Spinal cord (tissue), 9 donors: ENCODE measurements at regions not wholly inside any gene's neighbourhood (a gene's known extent, or its start where the extent isn't known, plus 50 kb on each side); places are given as distances from the start of the nearest gene placed in this dataset.

Source experiments
- DNase-seq, 6 donors: peaks; one replicate each; pipeline versions ENCODE4 v3.0.0 to v3.0.0-alpha.2; 2013 to 2015; ENCODE audit warnings: low spot score in 6 of 6, low read depth in 4 of 6
- H3K27ac ChIP-seq: one replicate; pipeline ENCODE4 v1.5.1; 2013; ENCODE audit warnings: low read depth, low read length, control low read depth
- H3K27me3 ChIP-seq: one replicate; pipeline ENCODE4 v1.6.1; 2013; ENCODE audit warnings: low read length; ENCODE audit not compliant: control insufficient read depth, insufficient read depth
- H3K36me3 ChIP-seq: one replicate; pipeline ENCODE4 v1.6.1; 2013; ENCODE audit warnings: low read length; ENCODE audit not compliant: control insufficient read depth, insufficient read depth
- H3K4me1 ChIP-seq: one replicate; pipeline ENCODE4 v1.6.1; 2013; ENCODE audit warnings: low read length; ENCODE audit not compliant: control insufficient read depth, insufficient read depth
- H3K4me3 ChIP-seq: one replicate; pipeline ENCODE4 v1.5.1; 2013; ENCODE audit warnings: low read depth, low read length, control low read depth
- H3K9me3 ChIP-seq: one replicate; pipeline ENCODE4 v1.6.1; 2013; ENCODE audit warnings: low read length; ENCODE audit not compliant: control insufficient read depth, insufficient read depth
- WGBS: methylation state at CpG from one replicate; pipeline ENCODE4 v1.1.5; 2013; ENCODE audit warnings: missing lambda C conversion rate; ENCODE audit not compliant: insufficient coverage; 5-methylcytosine and 5-hydroxymethylcytosine counted together
- donor health status: healthy.

DNA sequence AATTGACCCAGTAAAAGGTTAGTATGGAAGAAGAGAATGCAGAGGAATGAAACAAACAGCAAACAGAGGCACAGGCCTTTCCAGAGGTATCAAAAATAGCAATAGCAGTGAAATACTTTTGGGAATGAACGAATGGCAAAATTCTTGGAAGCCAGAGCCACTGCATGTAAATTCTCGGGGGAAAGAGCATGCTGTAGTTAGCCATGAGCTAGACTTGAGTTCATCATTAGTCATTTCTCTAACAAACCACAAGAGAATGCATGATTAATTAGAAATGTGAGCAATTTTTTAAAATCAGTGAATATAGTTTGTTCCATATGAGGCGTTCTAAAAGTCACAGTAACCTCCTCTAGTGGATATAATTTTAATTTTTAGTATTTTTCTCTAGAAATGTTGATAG lies 170.3 kb upstream of the PRR16 start:
- no peaks in the 10 kb centered on the region for H3K36me3 ChIP-seq
- H3K9me3 ChIP-seq = no peaks in the 10 kb centered on the region
- H3K4me1 ChIP-seq = no peaks in the 10 kb centered on the region
- H3K27me3 ChIP-seq = no peaks in the 10 kb centered on the region
- DNase-seq = no peak
- no CpG with 5 or more reads among the region's 3 CpGs for WGBS
- no peak overlapping the region for H3K27ac ChIP-seq
- no peak overlapping the region for H3K4me3 ChIP-seq

GRCh38 chr5:120297616-120298015 lies 166.5 kb upstream of the PRR16 start:
- no peak overlapping the region for H3K27ac ChIP-seq
- no peaks in the 10 kb centered on the region for H3K9me3 ChIP-seq
- DNase-seq = no peak
- H3K4me1 ChIP-seq = no peaks in the 10 kb centered on the region
- no peaks in the 10 kb centered on the region for H3K36me3 ChIP-seq
- H3K27me3 ChIP-seq = no peaks in the 10 kb centered on the region
- WGBS = no CpG with 5 or more reads among the region's 1 CpG
- H3K4me3 ChIP-seq = no peak overlapping the region

DNA sequence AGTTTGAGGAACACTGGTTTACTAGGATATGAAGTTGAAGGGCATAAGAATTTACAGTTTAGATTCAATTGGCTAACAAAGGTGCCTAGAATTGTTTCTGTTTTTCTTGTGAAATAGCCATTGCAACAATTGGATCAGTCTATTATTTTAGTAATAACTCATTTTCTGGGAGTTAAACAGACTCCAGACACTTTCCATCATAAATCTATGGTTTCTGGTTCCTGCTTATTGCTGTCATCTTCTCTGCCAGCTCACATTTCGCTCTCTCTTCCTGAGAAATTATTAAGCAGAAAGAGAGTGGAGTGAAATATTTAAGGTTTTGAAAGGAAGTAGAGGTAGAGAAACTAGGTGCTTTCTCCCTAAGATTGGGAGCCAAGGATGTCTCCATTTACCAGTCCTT lies 165.1 kb upstream of the PRR16 start:
- Histone ChIP-seq H3K9me3 (no peaks in the 10 kb centered on the region), H3K27me3 (no peaks in the 10 kb centered on the region), H3K27ac (no peak overlapping the region), H3K4me1 (no peaks in the 10 kb centered on the region), H3K36me3 (no peaks in the 10 kb centered on the region), H3K4me3 (no peak overlapping the region)
- no CpG with 5 or more reads among the region's 1 CpG for WGBS
- DNase-seq = no peak

- Histone ChIP-seq H3K27me3 (no peaks in the 10 kb centered on the region), H3K4me3 (no peak overlapping the region), H3K9me3 (no peaks in the 10 kb centered on the region), H3K27ac (no peak overlapping the region), H3K4me1 (no peaks in the 10 kb centered on the region), H3K36me3 (no peaks in the 10 kb centered on the region)
- 67% methylated on average over 2 of the region's 2 CpGs for WGBS
- no peak for DNase-seq
These were observed 159.4 kb upstream of the PRR16 start for GRCh38 chr5:120304663-120305062.

GRCh38 chr5:120306303-120306702 lies 157.8 kb upstream of the PRR16 start:
- no peak for DNase-seq
- no peaks in the 10 kb centered on the region for H3K27me3 ChIP-seq
- H3K4me3 ChIP-seq = no peak overlapping the region
- H3K9me3 ChIP-seq = no peaks in the 10 kb centered on the region
- H3K4me1 ChIP-seq = no peaks in the 10 kb centered on the region
- no CpG with 5 or more reads among the region's 3 CpGs for WGBS
- H3K27ac ChIP-seq = no peak overlapping the region
- no peaks in the 10 kb centered on the region for H3K36me3 ChIP-seq

GRCh38 chr5:120314191-120314590 lies 149.9 kb upstream of the PRR16 start:
- H3K27me3 ChIP-seq = no peaks in the 10 kb centered on the region
- no peak overlapping the region for H3K27ac ChIP-seq
- no peaks in the 10 kb centered on the region for H3K36me3 ChIP-seq
- no peaks in the 10 kb centered on the region for H3K9me3 ChIP-seq
- no peak overlapping the region for H3K4me3 ChIP-seq
- no peaks in the 10 kb centered on the region for H3K4me1 ChIP-seq
- no peak for DNase-seq

- Histone ChIP-seq H3K27ac (no peak overlapping the region), H3K9me3 (no peaks in the 10 kb centered on the region), H3K36me3 (no peaks in the 10 kb centered on the region), H3K27me3 (no peaks in the 10 kb centered on the region), H3K4me3 (no peak overlapping the region), H3K4me1 (no peaks in the 10 kb centered on the region)
- no peak for DNase-seq
These were observed 143.5 kb upstream of the PRR16 start for GRCh38 chr5:120320626-120321025.

DNA sequence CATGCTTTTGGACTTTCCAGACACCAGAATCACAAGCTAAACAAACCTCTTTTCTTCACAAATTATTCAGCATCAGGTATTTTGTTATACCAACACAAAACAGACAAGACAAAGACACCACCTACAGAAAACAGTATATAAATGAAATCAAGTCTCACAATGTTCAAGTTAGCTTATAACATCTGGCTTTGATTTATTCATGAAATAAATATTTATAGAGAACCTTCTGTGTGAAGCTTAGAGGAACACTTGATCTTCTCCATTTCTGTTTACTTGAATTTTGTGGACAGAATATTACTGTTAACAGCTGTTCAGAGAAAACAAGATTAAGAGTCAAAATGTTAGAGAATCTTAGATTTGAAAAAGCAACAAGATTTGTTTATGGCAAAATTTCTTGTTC lies 137.4 kb upstream of the PRR16 start:
- no peak overlapping the region for H3K27ac ChIP-seq
- no peak overlapping the region for H3K4me3 ChIP-seq
- DNase-seq = no peak
- H3K9me3 ChIP-seq = no peaks in the 10 kb centered on the region
- no peaks in the 10 kb centered on the region for H3K27me3 ChIP-seq
- H3K36me3 ChIP-seq = no peaks in the 10 kb centered on the region
- H3K4me1 ChIP-seq = no peaks in the 10 kb centered on the region

GRCh38 chr5:120327180-120327579 lies 136.9 kb upstream of the PRR16 start:
- Histone ChIP-seq H3K27me3 (no peaks in the 10 kb centered on the region), H3K4me3 (no peak overlapping the region), H3K36me3 (no peaks in the 10 kb centered on the region), H3K9me3 (no peaks in the 10 kb centered on the region), H3K27ac (no peak overlapping the region), H3K4me1 (no peaks in the 10 kb centered on the region)
- WGBS = no CpG with 5 or more reads among the region's 2 CpGs
- no peak for DNase-seq

DNA sequence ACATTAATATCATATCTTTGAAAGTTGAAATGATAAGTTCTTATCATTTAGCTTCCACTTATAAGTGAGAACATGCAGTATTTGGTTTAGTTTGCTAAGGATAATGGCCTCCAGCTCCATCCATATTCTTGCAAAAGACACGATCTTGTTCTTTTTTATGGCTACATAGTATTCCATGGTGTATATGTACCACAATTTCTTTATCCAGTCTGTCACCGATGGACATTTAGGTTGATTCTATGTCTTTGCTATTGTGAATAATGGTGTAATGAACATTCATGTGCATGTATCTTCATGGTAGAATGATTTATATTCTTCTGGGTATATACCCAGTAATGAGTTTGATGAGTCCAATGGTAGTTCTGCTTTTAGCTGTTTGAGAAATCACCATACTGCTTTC lies 135.0 kb upstream of the PRR16 start:
- Histone ChIP-seq H3K4me3 (no peak overlapping the region), H3K36me3 (no peaks in the 10 kb centered on the region), H3K9me3 (no peaks in the 10 kb centered on the region), H3K4me1 (no peaks in the 10 kb centered on the region), H3K27me3 (no peaks in the 10 kb centered on the region), H3K27ac (no peak overlapping the region)
- DNase-seq = no peak
- WGBS = no CpG with 5 or more reads among the region's 2 CpGs

DNA sequence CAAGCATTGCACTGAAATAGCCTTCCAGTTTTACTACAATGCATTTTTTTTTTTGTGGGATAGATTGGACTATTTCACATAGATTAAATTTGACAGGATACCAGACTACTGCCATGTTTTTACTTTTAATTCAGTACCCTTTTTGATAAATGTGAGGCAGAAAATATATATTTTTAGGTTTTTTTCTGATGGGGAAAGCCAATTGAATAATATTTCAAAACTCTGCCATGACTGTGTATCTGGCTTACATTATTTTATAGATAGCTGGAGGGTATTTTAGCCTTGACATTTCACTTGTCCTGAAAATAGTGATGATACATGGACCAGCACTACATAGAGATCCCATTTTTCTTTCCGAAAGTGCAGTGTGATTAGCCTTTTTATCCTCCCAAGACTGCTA lies 133.5 kb upstream of the PRR16 start:
- H3K9me3 ChIP-seq = no peaks in the 10 kb centered on the region
- 100% methylated on average over 1 of the region's 1 CpG for WGBS
- no peaks in the 10 kb centered on the region for H3K27me3 ChIP-seq
- no peak overlapping the region for H3K27ac ChIP-seq
- no peaks in the 10 kb centered on the region for H3K4me1 ChIP-seq
- H3K36me3 ChIP-seq = no peaks in the 10 kb centered on the region
- H3K4me3 ChIP-seq = no peak overlapping the region
- DNase-seq = peak in 1 of 6 donors; percentile 70
